ENCODE measurements at regions not wholly inside any gene's neighbourhood (a gene's known extent, or its start where the extent isn't known, plus 50 kb on each side); places are given as distances from the start of the nearest gene placed in this dataset.

- TF ChIP-seq CTCF (conservative IDR thresholded peaks at IDR 0.05; ENCODE audit: low read depth, low read length) (no peak), RAD21 (IDR thresholded peaks at IDR 0.05; ENCODE audit: low read length) (no peak), USF2 (IDR thresholded peaks at IDR 0.05; ENCODE audit: low read depth, low read length) (no peak), POLR2A (IDR thresholded peaks at IDR 0.05; ENCODE audit: low read depth, low read length) (no peak), RFX5 (IDR thresholded peaks at IDR 0.05; ENCODE audit: low read depth, low read length) (no peak), FOS (IDR thresholded peaks at IDR 0.05; ENCODE audit: low read depth, low read length) (no peak)
These were observed 75.9 kb upstream of the PTPRZ1 start for GRCh38 chr7:121796936-121797656.

All from IMR-90 (cell line).